ENCODE measurements at regions not wholly inside any gene's neighbourhood (a gene's known extent, or its start where the extent isn't known, plus 50 kb on each side); places are given as distances from the start of the nearest gene placed in this dataset.

DNA sequence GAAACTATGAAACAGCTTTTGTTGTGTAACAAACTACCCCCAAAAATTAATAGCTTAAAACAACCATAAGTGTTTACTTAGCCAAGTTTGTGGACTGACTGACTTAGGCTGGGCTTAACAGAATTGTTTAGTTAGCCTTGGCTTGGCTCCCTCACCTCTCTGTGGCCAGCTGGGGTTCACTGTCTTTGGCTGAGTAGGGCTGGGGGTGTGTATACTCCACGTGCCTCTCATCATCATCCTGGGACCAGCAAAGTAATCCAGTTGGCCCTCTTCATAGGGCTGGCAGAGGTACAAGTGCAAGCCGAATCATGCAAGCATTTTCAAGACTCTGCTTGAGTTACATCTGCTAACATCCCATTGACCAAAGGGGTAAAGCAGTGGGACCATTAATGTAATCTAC is 252.3 kb downstream of the BRINP2 start:
- TF ChIP-seq EZH2 (IDR thresholded peaks at IDR 0.05; ENCODE audit: low read length, missing control alignments), result no peak
- TF ChIP-seq, protein P1, sequence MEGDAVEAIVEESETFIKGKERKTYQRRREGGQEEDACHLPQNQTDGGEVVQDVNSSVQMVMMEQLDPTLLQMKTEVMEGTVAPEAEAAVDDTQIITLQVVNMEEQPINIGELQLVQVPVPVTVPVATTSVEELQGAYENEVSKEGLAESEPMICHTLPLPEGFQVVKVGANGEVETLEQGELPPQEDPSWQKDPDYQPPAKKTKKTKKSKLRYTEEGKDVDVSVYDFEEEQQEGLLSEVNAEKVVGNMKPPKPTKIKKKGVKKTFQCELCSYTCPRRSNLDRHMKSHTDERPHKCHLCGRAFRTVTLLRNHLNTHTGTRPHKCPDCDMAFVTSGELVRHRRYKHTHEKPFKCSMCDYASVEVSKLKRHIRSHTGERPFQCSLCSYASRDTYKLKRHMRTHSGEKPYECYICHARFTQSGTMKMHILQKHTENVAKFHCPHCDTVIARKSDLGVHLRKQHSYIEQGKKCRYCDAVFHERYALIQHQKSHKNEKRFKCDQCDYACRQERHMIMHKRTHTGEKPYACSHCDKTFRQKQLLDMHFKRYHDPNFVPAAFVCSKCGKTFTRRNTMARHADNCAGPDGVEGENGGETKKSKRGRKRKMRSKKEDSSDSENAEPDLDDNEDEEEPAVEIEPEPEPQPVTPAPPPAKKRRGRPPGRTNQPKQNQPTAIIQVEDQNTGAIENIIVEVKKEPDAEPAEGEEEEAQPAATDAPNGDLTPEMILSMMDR (conservative IDR thresholded peaks at IDR 0.05 in 1 of 2, IDR thresholded peaks at IDR 0.05 in 1 of 2; ENCODE audit: low read depth in 1 of 2, low read length in 2 of 2), result no peak
- Histone ChIP-seq H2AFZ (ENCODE audit: low read length) (no peak overlapping the region), H3K27ac (ENCODE audit: insufficient read depth, low read length) (no peak overlapping the region), H3K36me3 (ENCODE audit: control insufficient read depth, insufficient read depth, low read length) (no peaks in the 10 kb centered on the region), H3K4me3 (replicated peaks in 1 of 4; ENCODE audit: control extremely low read depth in 1 of 4, insufficient read depth in 1 of 4, low read depth in 3 of 4, low read length in 4 of 4) (no peak overlapping the region), H3K9me3 (ENCODE audit: control insufficient read depth, insufficient read depth, low read depth, low read length) (no peaks in the 10 kb centered on the region), H3K4me1 (ENCODE audit: control insufficient read depth, extremely low read depth, insufficient read depth, low read length) (no peaks in the 10 kb centered on the region), H3K9ac (ENCODE audit: insufficient read depth, low read length) (no peak overlapping the region), H3K4me2 (ENCODE audit: extremely low read depth, insufficient read depth, low read length) (no peak overlapping the region), H4K20me1 (ENCODE audit: control insufficient read depth, extremely low read depth, insufficient read depth, low read length) (no peaks in the 10 kb centered on the region), H3K27me3 (ENCODE audit: control insufficient read depth, insufficient read depth, low read length) (no peaks in the 10 kb centered on the region), H3K79me2 (ENCODE audit: control insufficient read depth, insufficient read depth, low read length) (no peaks in the 10 kb centered on the region)
- peak in 1 of 2 donors; percentile 29 for DNase-seq (ENCODE audit: low read depth in 2 of 2)

DNA sequence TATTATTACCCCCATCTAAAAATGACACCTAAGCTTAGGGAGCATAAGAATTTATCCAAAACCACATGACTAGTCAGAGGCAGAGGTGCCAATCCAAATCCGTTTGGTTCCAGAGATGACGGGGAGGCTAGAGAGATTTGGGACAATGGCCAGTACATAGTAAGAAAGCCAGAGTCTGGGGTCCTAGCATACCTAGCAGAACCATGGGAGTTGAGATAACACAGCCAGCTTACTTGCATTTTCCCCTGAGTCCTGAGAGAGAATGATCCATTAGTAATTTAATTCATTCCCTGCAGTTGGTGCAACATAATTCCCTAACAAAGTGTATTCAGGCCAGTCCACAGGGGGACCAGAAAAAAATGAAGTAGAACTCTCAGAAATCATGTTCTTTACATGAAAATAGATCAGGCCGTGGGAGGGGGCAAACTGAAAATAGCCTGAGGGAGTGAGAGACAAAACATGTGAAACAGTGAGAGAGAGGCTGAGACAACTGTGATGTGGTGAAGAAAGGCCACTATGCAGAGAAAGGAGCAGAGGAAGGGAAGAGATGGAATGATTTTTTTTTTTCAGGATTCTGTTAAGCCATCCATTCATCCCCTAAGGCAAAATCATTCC is 243.3 kb downstream of the BRINP2 start:
- Histone ChIP-seq H2AFZ (ENCODE audit: low read length) (no peak overlapping the region), H3K27ac (ENCODE audit: insufficient read depth, low read length) (no peak overlapping the region), H3K4me3 (replicated peaks in 1 of 4; ENCODE audit: control extremely low read depth in 1 of 4, insufficient read depth in 1 of 4, low read depth in 3 of 4, low read length in 4 of 4) (no peak overlapping the region), H3K27me3 (ENCODE audit: control insufficient read depth, insufficient read depth, low read length) (no peaks in the 10 kb centered on the region), H3K9ac (ENCODE audit: insufficient read depth, low read length) (no peak overlapping the region), H3K36me3 (ENCODE audit: control insufficient read depth, insufficient read depth, low read length) (no peaks in the 10 kb centered on the region), H3K4me2 (ENCODE audit: extremely low read depth, insufficient read depth, low read length) (no peak overlapping the region), H3K4me1 (ENCODE audit: control insufficient read depth, extremely low read depth, insufficient read depth, low read length) (no peaks in the 10 kb centered on the region), H3K79me2 (ENCODE audit: control insufficient read depth, insufficient read depth, low read length) (no peaks in the 10 kb centered on the region), H4K20me1 (ENCODE audit: control insufficient read depth, extremely low read depth, insufficient read depth, low read length) (no peaks in the 10 kb centered on the region), H3K9me3 (ENCODE audit: control insufficient read depth, insufficient read depth, low read depth, low read length) (no peaks in the 10 kb centered on the region)
- TF ChIP-seq, protein P1 (conservative IDR thresholded peaks at IDR 0.05 in 1 of 2, IDR thresholded peaks at IDR 0.05 in 1 of 2; ENCODE audit: low read depth in 1 of 2, low read length in 2 of 2), result no peak
- TF ChIP-seq EZH2 (IDR thresholded peaks at IDR 0.05; ENCODE audit: low read length, missing control alignments), result no peak
- DNase-seq (ENCODE audit: low read depth in 2 of 2), result no peak

DNA sequence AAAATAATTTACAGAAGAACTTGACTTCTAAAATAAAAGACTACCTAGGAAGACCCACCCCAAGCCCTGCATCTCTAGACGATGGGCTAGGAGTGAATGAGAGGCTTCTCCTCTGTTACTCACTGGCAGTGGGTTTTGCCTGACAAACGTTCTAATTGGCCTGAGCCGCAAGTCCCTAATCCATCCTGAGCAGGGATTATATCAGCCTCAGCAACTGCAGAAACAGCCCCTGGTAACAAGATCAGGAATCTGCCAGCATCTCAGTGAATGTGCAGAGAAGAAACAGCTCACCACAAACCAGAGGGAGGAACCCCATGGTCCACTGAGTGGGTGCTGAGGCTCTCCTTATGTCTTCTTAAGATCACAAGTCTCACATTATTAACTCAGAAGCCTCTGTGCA is 240.6 kb downstream of the BRINP2 start:
- Histone ChIP-seq H3K36me3 (ENCODE audit: control insufficient read depth, insufficient read depth, low read length) (no peaks in the 10 kb centered on the region), H3K4me3 (replicated peaks in 1 of 4; ENCODE audit: control extremely low read depth in 1 of 4, insufficient read depth in 1 of 4, low read depth in 3 of 4, low read length in 4 of 4) (no peak overlapping the region)
- TF ChIP-seq, protein P1 (conservative IDR thresholded peaks at IDR 0.05 in 1 of 2, IDR thresholded peaks at IDR 0.05 in 1 of 2; ENCODE audit: low read depth in 1 of 2, low read length in 2 of 2), result no peak
- no peak for TF ChIP-seq EZH2 (IDR thresholded peaks at IDR 0.05; ENCODE audit: low read length, missing control alignments)

More for the DNA sequence above, 240.6 kb downstream of the BRINP2 start:
- Histone ChIP-seq H2AFZ (ENCODE audit: low read length) (no peak overlapping the region), H3K4me1 (ENCODE audit: control insufficient read depth, extremely low read depth, insufficient read depth, low read length) (no peaks in the 10 kb centered on the region), H3K27me3 (ENCODE audit: control insufficient read depth, insufficient read depth, low read length) (no peaks in the 10 kb centered on the region), H3K4me2 (ENCODE audit: extremely low read depth, insufficient read depth, low read length) (no peak overlapping the region), H3K9me3 (ENCODE audit: control insufficient read depth, insufficient read depth, low read depth, low read length) (no peaks in the 10 kb centered on the region), H3K9ac (ENCODE audit: insufficient read depth, low read length) (no peak overlapping the region), H3K79me2 (ENCODE audit: control insufficient read depth, insufficient read depth, low read length) (no peaks in the 10 kb centered on the region), H4K20me1 (ENCODE audit: control insufficient read depth, extremely low read depth, insufficient read depth, low read length) (no peaks in the 10 kb centered on the region), H3K27ac (ENCODE audit: insufficient read depth, low read length) (no peak overlapping the region)
- no peak for DNase-seq (ENCODE audit: low read depth in 2 of 2)
